ENCODE measurements at regions not wholly inside any gene's neighbourhood (a gene's known extent, or its start where the extent isn't known, plus 50 kb on each side); places are given as distances from the start of the nearest gene placed in this dataset.
A peak's percentile ranks its signal among the peaks of the same experiment; 100 is the strongest.

GRCh38 chr4:147096667-147097604, 151.3 kb upstream of the TTC29 start:
- H3K36me3 ChIP-seq = no peaks in the 10 kb centered on the region
- intact Hi-C loops (cut with DNase I) = no loop called here
- H3K27me3 ChIP-seq = no peaks in the 10 kb centered on the region
- no peaks in the 10 kb centered on the region for H3K9me3 ChIP-seq
- ATAC-seq (peak; percentile 46 to 70 (median 67)), DNase-seq (no peak)
- 10% methylated on average over 6 of the region's 6 CpGs for WGBS (ENCODE audit: insufficient coverage, low coverage, low lambda C conversion rate, missing lambda C conversion rate)
- H3K4me3 ChIP-seq = no peak overlapping the region
- TF ChIP-seq POLR2A (IDR thresholded peaks at IDR 0.05) (no peak), CTCF (IDR thresholded peaks at IDR 0.05) (peak; percentile 59 to 73 (median 70))
- H3K27ac ChIP-seq = no peak overlapping the region
- peaks cover 0 to 9% (median 0%) of the 10 kb centered on the region in 4 donors for H3K4me1 ChIP-seq

GRCh38 chr4:147101678-147102077, 156.0 kb upstream of the TTC29 start:
- DNase-seq (no peak), ATAC-seq (peak in 3 of 4 donors; percentile 51 to 69 (median 63))
- Histone ChIP-seq H3K9me3 (no peaks in the 10 kb centered on the region), H3K27me3 (no peaks in the 10 kb centered on the region), H3K4me3 (no peak overlapping the region), H3K36me3 (no peaks in the 10 kb centered on the region), H3K27ac (no peak overlapping the region), H3K4me1 (peaks cover 0 to 7% (median 0%) of the 10 kb centered on the region in 4 donors)
- 56% methylated on average over 2 of the region's 2 CpGs for WGBS (ENCODE audit: insufficient coverage, low coverage, low lambda C conversion rate, missing lambda C conversion rate)
- TF ChIP-seq POLR2A (IDR thresholded peaks at IDR 0.05) (no peak), CTCF (IDR thresholded peaks at IDR 0.05) (no peak)
- intact Hi-C loops (cut with DNase I) = no loop called here

GRCh38 chr4:147102596-147102995, 156.9 kb upstream of the TTC29 start:
- TF ChIP-seq POLR2A (IDR thresholded peaks at IDR 0.05) (no peak), CTCF (IDR thresholded peaks at IDR 0.05) (no peak)
- H3K36me3 ChIP-seq = no peaks in the 10 kb centered on the region
- H3K9me3 ChIP-seq = no peaks in the 10 kb centered on the region
- no peaks in the 10 kb centered on the region for H3K27me3 ChIP-seq
- no peak overlapping the region for H3K27ac ChIP-seq
- intact Hi-C loops (cut with DNase I) = no loop called here
- H3K4me1 ChIP-seq = peaks cover 0 to 5% (median 0%) of the 10 kb centered on the region in 4 donors
- no peak overlapping the region for H3K4me3 ChIP-seq
- DNase-seq (no peak), ATAC-seq (no peak)
- WGBS (ENCODE audit: insufficient coverage, low coverage, low lambda C conversion rate, missing lambda C conversion rate) = 92% methylated on average over 1 of the region's 1 CpG

- no peak for DNase-seq
- Histone ChIP-seq H3K27ac (no peak overlapping the region), H3K27me3 (no peaks in the 10 kb centered on the region), H3K4me1 (peaks cover 0 to 5% (median 0%) of the 10 kb centered on the region in 4 donors), H3K36me3 (no peaks in the 10 kb centered on the region), H3K9me3 (no peaks in the 10 kb centered on the region), H3K4me3 (no peak overlapping the region)
- TF ChIP-seq CTCF (IDR thresholded peaks at IDR 0.05) = no peak
- no peak for TF ChIP-seq POLR2A (IDR thresholded peaks at IDR 0.05)
- intact Hi-C loops (cut with DNase I) = no loop called here
- WGBS (ENCODE audit: insufficient coverage, low coverage, low lambda C conversion rate, missing lambda C conversion rate) = 23% methylated on average over 8 of the region's 8 CpGs
- ATAC-seq = peak; percentile 48 to 71 (median 62)
These were observed 157.8 kb upstream of the TTC29 start for GRCh38 chr4:147103403-147103946.
